Neural progenitor cell (in vitro differentiated cells): ENCODE measurements at regions not wholly inside any gene's neighbourhood (a gene's known extent, or its start where the extent isn't known, plus 50 kb on each side); places are given as distances from the start of the nearest gene placed in this dataset.

Source experiments
- DNase-seq: peaks from one replicate; pipeline ENCODE4 v3.0.0-alpha.2; 2016; ENCODE audit warnings: low spot score
- H2AFZ ChIP-seq: fragments of 200-600 bp; sonication (generic); replicated peaks from 2 replicates; pipeline ENCODE4 v1.6.1; 2016; ENCODE audit warnings: antibody characterized with exemption
- H3F3A ChIP-seq: fragments of 200-600 bp; sonication (generic); 2 replicates; pipeline ENCODE4 v1.6.1; 2016; ENCODE audit warnings: antibody characterized with exemption, low read depth
- H3K27ac ChIP-seq: fragments of 200-600 bp; sonication (generic); 2 replicates; pipeline ENCODE4 v1.5.1; 2016; ENCODE audit warnings: mild to moderate bottlenecking
- H3K27me3 ChIP-seq: fragments of 200-600 bp; sonication (generic); 2 replicates; pipeline ENCODE4 v1.6.1; 2016; ENCODE audit warnings: mild to moderate bottlenecking, moderate library complexity
- H3K36me3 ChIP-seq: fragments of 200-600 bp; sonication (generic); 2 replicates; pipeline ENCODE4 v1.5.1; 2016
- H3K4me1 ChIP-seq: fragments of 200-600 bp; sonication (generic); 2 replicates; pipeline ENCODE4 v1.6.1; 2016; ENCODE audit warnings: mixed run types
- H3K4me2 ChIP-seq: fragments of 200-600 bp; sonication (generic); 2 replicates; pipeline ENCODE4 v1.6.1; 2016
- H3K4me3 ChIP-seq: fragments of 200-600 bp; sonication (generic); 2 replicates; pipeline ENCODE4 v1.5.1; 2016
- H3K79me2 ChIP-seq: fragments of 200-600 bp; sonication (generic); 2 replicates; pipeline ENCODE4 v1.6.1; 2016; ENCODE audit warnings: low read depth
- H3K9ac ChIP-seq: fragments of 200-600 bp; sonication (generic); 2 replicates; pipeline ENCODE4 v1.6.1; 2016
- H3K9me3 ChIP-seq: fragments of 200-600 bp; sonication (generic); 2 replicates; pipeline ENCODE4 v1.5.1; 2016; ENCODE audit warnings: low read depth
- H4K20me1 ChIP-seq: fragments of 200-600 bp; sonication (generic); 2 replicates; pipeline ENCODE4 v1.6.1; 2016; ENCODE audit warnings: low read depth
- H3K27ac Mint-ChIP-seq: 3 replicates; pipeline ENCODE4 v1.8.0; 2021; ENCODE audit warnings: mixed read lengths
- H3K27me3 Mint-ChIP-seq: 2 replicates; pipeline ENCODE4 v1.8.0; 2022; ENCODE audit warnings: low read depth, mild to moderate bottlenecking, inconsistent platforms, moderate library complexity, mixed read lengths; ENCODE audit not compliant: insufficient read depth
- H3K36me3 Mint-ChIP-seq: 3 replicates; pipeline ENCODE4 v1.8.0; 2021; ENCODE audit warnings: mixed read lengths
- H3K4me1 Mint-ChIP-seq: 3 replicates; pipeline ENCODE4 v1.8.0; 2021; ENCODE audit warnings: mixed read lengths
- H3K4me3 Mint-ChIP-seq: 3 replicates; pipeline ENCODE4 v1.8.0; 2021; ENCODE audit warnings: mild to moderate bottlenecking, moderate library complexity, mixed read lengths
- H3K9me3 Mint-ChIP-seq: 3 replicates; pipeline ENCODE4 v1.8.0; 2020; ENCODE audit warnings: mixed read lengths
- EZH2 ChIP-seq: fragments of 200-600 bp; sonication (generic); IDR thresholded peaks from 2 replicates; pipeline ENCODE4 v1.6.1; 2017; ENCODE audit warnings: antibody characterized with exemption, mild to moderate bottlenecking, moderate library complexity
- EZH2phosphoT487 ChIP-seq: fragments of 200-600 bp; sonication (generic); IDR thresholded peaks from 2 replicates; pipeline ENCODE4 v1.6.1; 2017; ENCODE audit warnings: antibody characterized with exemption
- TF ChIP-seq, protein P1 (sequence below): fragments of 200-600 bp; sonication (generic); IDR thresholded peaks from 2 replicates; pipeline ENCODE4 v1.5.1; 2017; ENCODE audit warnings: antibody characterized with exemption, mild to moderate bottlenecking

DNA sequence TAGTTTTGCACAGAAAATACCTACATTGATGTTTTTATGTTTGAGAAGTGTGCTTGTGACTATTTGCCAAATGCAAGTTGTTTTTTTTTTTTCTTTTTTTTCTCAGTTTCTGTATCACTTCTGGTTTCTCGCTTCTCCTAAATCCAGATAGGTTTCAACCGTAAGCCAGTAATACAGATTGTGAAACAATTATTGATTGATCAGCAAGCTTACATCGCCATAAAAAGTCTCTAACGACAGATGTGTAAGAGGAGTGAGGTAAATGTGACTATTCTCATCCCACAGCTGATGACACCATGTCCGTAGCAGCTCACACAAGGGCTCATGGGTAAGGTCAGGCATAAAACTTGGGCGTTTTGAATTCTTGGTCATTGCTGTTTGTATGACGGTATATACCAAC, 202.8 kb upstream of the AKR1E2 start:
- H3K27ac ChIP-seq: no peak overlapping the region
- Mint-ChIP-seq H3K4me3 (no peak overlapping the region), H3K4me1 (peaks cover 8% of the 10 kb centered on the region), H3K36me3 (peaks cover 2% of the 10 kb centered on the region), H3K27ac (no peak overlapping the region), H3K27me3 (peaks cover 3% of the 10 kb centered on the region), H3K9me3 (peaks cover 7% of the 10 kb centered on the region)
- H3F3A ChIP-seq: no peaks in the 10 kb centered on the region
- H3K9me3 ChIP-seq: no peaks in the 10 kb centered on the region
- H3K9ac ChIP-seq: no peak overlapping the region
- no peaks in the 10 kb centered on the region for H3K27me3 ChIP-seq
- H4K20me1 ChIP-seq: no peaks in the 10 kb centered on the region
- no peak overlapping the region for H3K4me3 ChIP-seq
- H3K4me1 ChIP-seq: no peaks in the 10 kb centered on the region
- no peaks in the 10 kb centered on the region for H3K79me2 ChIP-seq
- no peak overlapping the region for H2AFZ ChIP-seq
- no peak overlapping the region for H3K4me2 ChIP-seq
- TF ChIP-seq, protein P1, sequence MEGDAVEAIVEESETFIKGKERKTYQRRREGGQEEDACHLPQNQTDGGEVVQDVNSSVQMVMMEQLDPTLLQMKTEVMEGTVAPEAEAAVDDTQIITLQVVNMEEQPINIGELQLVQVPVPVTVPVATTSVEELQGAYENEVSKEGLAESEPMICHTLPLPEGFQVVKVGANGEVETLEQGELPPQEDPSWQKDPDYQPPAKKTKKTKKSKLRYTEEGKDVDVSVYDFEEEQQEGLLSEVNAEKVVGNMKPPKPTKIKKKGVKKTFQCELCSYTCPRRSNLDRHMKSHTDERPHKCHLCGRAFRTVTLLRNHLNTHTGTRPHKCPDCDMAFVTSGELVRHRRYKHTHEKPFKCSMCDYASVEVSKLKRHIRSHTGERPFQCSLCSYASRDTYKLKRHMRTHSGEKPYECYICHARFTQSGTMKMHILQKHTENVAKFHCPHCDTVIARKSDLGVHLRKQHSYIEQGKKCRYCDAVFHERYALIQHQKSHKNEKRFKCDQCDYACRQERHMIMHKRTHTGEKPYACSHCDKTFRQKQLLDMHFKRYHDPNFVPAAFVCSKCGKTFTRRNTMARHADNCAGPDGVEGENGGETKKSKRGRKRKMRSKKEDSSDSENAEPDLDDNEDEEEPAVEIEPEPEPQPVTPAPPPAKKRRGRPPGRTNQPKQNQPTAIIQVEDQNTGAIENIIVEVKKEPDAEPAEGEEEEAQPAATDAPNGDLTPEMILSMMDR: no peak
- TF ChIP-seq EZH2phosphoT487 (no peak), EZH2 (no peak)
- DNase-seq: no peak
- H3K36me3 ChIP-seq: no peaks in the 10 kb centered on the region

DNA sequence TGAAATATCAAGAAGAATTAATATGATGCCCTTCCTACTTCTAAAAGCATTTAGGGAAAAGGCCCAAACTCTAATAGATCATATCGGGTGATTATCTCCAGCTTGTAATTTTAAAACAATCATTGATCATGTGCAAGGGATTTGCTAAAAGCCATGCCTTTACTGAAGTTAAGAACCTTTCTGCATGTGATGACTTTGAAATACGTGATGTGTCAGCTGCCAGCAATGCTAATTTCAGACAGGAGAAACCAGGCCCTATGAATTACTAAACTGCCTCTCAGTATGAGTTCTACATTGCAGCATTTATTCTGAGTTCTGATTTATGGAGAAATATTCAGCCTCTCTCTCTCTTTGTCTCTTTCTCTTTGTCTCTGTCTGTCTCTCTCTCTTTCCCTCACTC, 203.6 kb upstream of the AKR1E2 start:
- Histone ChIP-seq H3F3A (no peaks in the 10 kb centered on the region), H3K9me3 (no peaks in the 10 kb centered on the region), H3K27me3 (no peaks in the 10 kb centered on the region), H3K79me2 (no peaks in the 10 kb centered on the region), H3K4me2 (no peak overlapping the region), H3K4me1 (no peaks in the 10 kb centered on the region), H3K36me3 (no peaks in the 10 kb centered on the region), H4K20me1 (no peaks in the 10 kb centered on the region), H3K27ac (no peak overlapping the region), H3K9ac (no peak overlapping the region), H2AFZ (no peak overlapping the region), H3K4me3 (no peak overlapping the region)
- Mint-ChIP-seq H3K36me3 (no peaks in the 10 kb centered on the region), H3K9me3 (peaks cover 7% of the 10 kb centered on the region), H3K27me3 (no peaks in the 10 kb centered on the region), H3K4me1 (peaks cover 8% of the 10 kb centered on the region), H3K4me3 (no peak overlapping the region), H3K27ac (no peak overlapping the region)
- TF ChIP-seq, protein P1: no peak
- TF ChIP-seq EZH2phosphoT487 (no peak), EZH2 (no peak)
- DNase-seq: no peak

DNA sequence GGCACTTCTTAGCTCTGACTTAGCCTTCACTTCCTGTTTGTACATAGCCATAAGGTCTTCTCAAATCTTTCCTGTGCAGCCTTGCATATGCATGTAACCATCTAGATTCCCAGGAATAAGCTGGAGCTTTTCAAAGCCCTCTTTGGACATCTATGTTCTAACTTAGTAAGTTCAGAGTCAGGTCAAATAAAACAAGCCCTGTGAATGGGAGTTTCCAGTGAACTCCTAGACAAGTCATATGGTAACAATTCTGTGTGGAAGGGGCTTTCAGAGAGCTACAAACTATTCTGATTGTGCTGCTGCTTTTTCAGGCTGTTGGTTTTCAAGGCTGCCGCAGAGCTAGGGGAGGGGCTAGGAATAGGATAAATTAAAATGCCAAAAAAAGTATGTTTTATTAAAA, 208.4 kb upstream of the AKR1E2 start:
- Mint-ChIP-seq H3K27ac (no peak overlapping the region), H3K36me3 (no peaks in the 10 kb centered on the region), H3K9me3 (peaks cover 10% of the 10 kb centered on the region), H3K4me1 (peaks cover 3% of the 10 kb centered on the region), H3K27me3 (no peaks in the 10 kb centered on the region), H3K4me3 (no peak overlapping the region)
- peak overlapping the region; percentile 40 for H2AFZ ChIP-seq
- H3K4me1 ChIP-seq: no peaks in the 10 kb centered on the region
- H3F3A ChIP-seq: no peaks in the 10 kb centered on the region
- H3K9me3 ChIP-seq: no peaks in the 10 kb centered on the region
- H3K9ac ChIP-seq: no peak overlapping the region
- H3K36me3 ChIP-seq: no peaks in the 10 kb centered on the region
- DNase-seq: no peak
- TF ChIP-seq EZH2phosphoT487: no peak
- TF ChIP-seq, protein P1: no peak
- no peaks in the 10 kb centered on the region for H4K20me1 ChIP-seq
- no peaks in the 10 kb centered on the region for H3K27me3 ChIP-seq
- H3K27ac ChIP-seq: no peak overlapping the region
- no peak overlapping the region for H3K4me3 ChIP-seq
- no peaks in the 10 kb centered on the region for H3K79me2 ChIP-seq
- no peak overlapping the region for H3K4me2 ChIP-seq

DNA sequence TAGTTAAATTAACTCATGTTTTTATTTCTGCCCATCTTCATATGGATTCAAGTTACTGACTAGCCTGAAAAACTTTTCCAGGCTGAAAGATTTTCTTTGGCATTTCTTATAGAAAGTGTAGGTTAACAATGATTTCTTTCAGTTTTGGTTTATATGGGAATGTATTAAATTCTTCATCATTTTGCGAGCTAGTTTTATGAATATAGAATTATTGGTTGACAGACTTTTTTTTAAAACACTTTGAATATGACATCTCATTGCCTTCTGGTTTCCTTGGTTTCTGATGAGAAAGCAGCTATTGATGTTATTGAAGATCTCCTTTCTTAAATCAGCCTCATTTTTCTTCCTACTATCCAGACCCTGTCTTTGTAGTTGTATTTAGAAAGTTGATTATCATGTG, 211.0 kb upstream of the AKR1E2 start:
- Histone ChIP-seq H3K27me3 (no peaks in the 10 kb centered on the region), H3K79me2 (no peaks in the 10 kb centered on the region), H3K9ac (no peak overlapping the region), H2AFZ (no peak overlapping the region), H4K20me1 (no peaks in the 10 kb centered on the region), H3K9me3 (no peaks in the 10 kb centered on the region), H3K4me3 (no peak overlapping the region), H3F3A (no peaks in the 10 kb centered on the region), H3K4me1 (no peaks in the 10 kb centered on the region), H3K4me2 (no peak overlapping the region), H3K36me3 (no peaks in the 10 kb centered on the region), H3K27ac (no peak overlapping the region)
- H3K27me3 Mint-ChIP-seq: no peaks in the 10 kb centered on the region
- no peak overlapping the region for H3K4me3 Mint-ChIP-seq
- no peak for DNase-seq
- H3K9me3 Mint-ChIP-seq: peaks cover 8% of the 10 kb centered on the region
- H3K4me1 Mint-ChIP-seq: no peaks in the 10 kb centered on the region
- TF ChIP-seq EZH2phosphoT487 (no peak), EZH2 (no peak)
- TF ChIP-seq, protein P1: no peak
- H3K27ac Mint-ChIP-seq: no peak overlapping the region
- no peaks in the 10 kb centered on the region for H3K36me3 Mint-ChIP-seq
